OCI-LY7 (cell line): ENCODE measurements at regions not wholly inside any gene's neighbourhood (a gene's known extent, or its start where the extent isn't known, plus 50 kb on each side); places are given as distances from the start of the nearest gene placed in this dataset.

Experiments used
- CTCF ChIP-seq: fragments of 200-600 bp; sonication (generic); conservative IDR thresholded peaks from 2 replicates; pipeline ENCODE4 v1.5.1; 2014; ENCODE audit warnings: mild to moderate bottlenecking, antibody characterized with exemption, low read length, moderate library complexity, mixed read lengths
- EZH2phosphoT487 ChIP-seq: fragments of 200-600 bp; sonication (generic); IDR thresholded peaks from 2 replicates; pipeline ENCODE4 v1.6.1; 2018; ENCODE audit warnings: low read depth, borderline replicate concordance, mild to moderate bottlenecking, mixed run types, antibody characterized with exemption, low read length, moderate library complexity, mixed read lengths

GRCh38 chr1:22290611-22291010 is 147.7 kb upstream of the WNT4 start:
- TF ChIP-seq CTCF = no peak
- no peak for TF ChIP-seq EZH2phosphoT487
